H1 (cell line): ENCODE measurements at regions not wholly inside any gene's neighbourhood (a gene's known extent, or its start where the extent isn't known, plus 50 kb on each side); places are given as distances from the start of the nearest gene placed in this dataset.

ENCODE experiments used
- CTCF ChIA-PET: fragments of 300-600 bp; sonication (Branson Sonifier 250); formaldehyde crosslinking; loops from one replicate; lab custom pipeline; 2021; ENCODE audit not compliant: partially characterized antibody; lab: Charles Lee
- POLR2A ChIA-PET: fragments of 300-600 bp; sonication (Branson Sonifier 250); formaldehyde crosslinking; loops from one replicate; lab custom pipeline; 2021; ENCODE audit warnings: inconsistent platforms; ENCODE audit not compliant: partially characterized antibody; lab: Charles Lee
- DNase-seq, 2 experiments: peaks; one replicate each; pipeline versions ENCODE4 v3.0.0 to v3.0.0-alpha.2; 2010 to 2022; ENCODE audit warnings: low spot score in 2 of 2, low read depth in 1 of 2, mixed read lengths in 1 of 2
- FAIRE-seq: peaks from 2 replicates; lab custom pipeline; 2011; peaks lifted over from hg19 to GRCh38; lab: Jason Lieb, UNC
- H2AFZ ChIP-seq: 2 replicates; pipeline ENCODE4 v1.8.1; 2012; ENCODE audit warnings: low read length, inconsistent platforms
- H2AK5ac ChIP-seq: 2 replicates; pipeline ENCODE4 v1.6.1; 2013; ENCODE audit warnings: low read depth, low read length
- H2BK120ac ChIP-seq: replicated peaks from 2 replicates; pipeline ENCODE3; 2013; ENCODE audit warnings: low read depth, low read length, inconsistent platforms
- H2BK12ac ChIP-seq: 2 replicates; pipeline ENCODE4 v1.6.1; 2013; ENCODE audit warnings: low read depth, low read length
- H2BK15ac ChIP-seq: 2 replicates; pipeline ENCODE4 v1.6.1; 2013; ENCODE audit warnings: low read length
- H2BK20ac ChIP-seq: 2 replicates; pipeline ENCODE4 v1.6.1; 2013; ENCODE audit warnings: low read length
- H2BK5ac ChIP-seq: 2 replicates; pipeline ENCODE4 v1.6.1; 2013; ENCODE audit warnings: low read depth, low read length
- H3K14ac ChIP-seq: 2 replicates; pipeline ENCODE4 v1.6.1; 2013; ENCODE audit warnings: inconsistent platforms; ENCODE audit not compliant: insufficient read length
- H3K18ac ChIP-seq: 2 replicates; pipeline ENCODE4 v1.6.1; 2013; ENCODE audit warnings: low read length; ENCODE audit errors: extremely low read depth
- H3K23ac ChIP-seq: 2 replicates; pipeline ENCODE4 v1.6.1; 2013; ENCODE audit warnings: inconsistent platforms; ENCODE audit not compliant: insufficient read length
- H3K23me2 ChIP-seq: 2 replicates; pipeline ENCODE4 v1.6.1; 2013; ENCODE audit warnings: low read depth, low read length
- H3K27ac ChIP-seq: 2 replicates; pipeline ENCODE4 v1.6.1; 2011; ENCODE audit warnings: low read depth, low read length, inconsistent platforms
- H3K27me3 ChIP-seq, 4 experiments: replicated peaks in 1 of 4; 1 replicate in 1 of 4; 2 replicates in 3 of 4; pipeline versions ENCODE4 v1.6.1 to v1.8.1; 2011 to 2013; ENCODE audit warnings: low read length in 3 of 4, mild to moderate bottlenecking in 3 of 4, inconsistent platforms in 2 of 4, mixed read lengths in 2 of 4, moderate library complexity in 1 of 4; ENCODE audit not compliant: control insufficient read depth in 3 of 4, insufficient read depth in 3 of 4; ENCODE audit errors: extremely low read depth in 1 of 4
- H3K36me3 ChIP-seq, 4 experiments: 2 replicates each; pipeline versions ENCODE4 v1.6.1 to v1.8.1; 2011 to 2013; ENCODE audit warnings: mild to moderate bottlenecking in 4 of 4, low read length in 3 of 4, moderate library complexity in 2 of 4, control low read depth in 1 of 4, inconsistent platforms in 1 of 4; ENCODE audit not compliant: insufficient read depth in 4 of 4, control insufficient read depth in 2 of 4
- H3K4ac ChIP-seq: replicated peaks from 2 replicates; pipeline ENCODE3; 2013; ENCODE audit warnings: low read length, low read depth, mixed read lengths, inconsistent platforms; ENCODE audit not compliant: insufficient read length
- H3K4me1 ChIP-seq, 4 experiments: replicated peaks in 1 of 4; 1 replicate in 1 of 4; 2 replicates in 3 of 4; pipeline versions ENCODE4 v1.6.1 to v1.8.1; 2011 to 2013; ENCODE audit warnings: low read length in 3 of 4, inconsistent platforms in 2 of 4, mixed read lengths in 1 of 4; ENCODE audit not compliant: insufficient read depth in 4 of 4, control insufficient read depth in 3 of 4
- H3K4me2 ChIP-seq, 2 experiments: 2 replicates each; pipeline versions ENCODE4 v1.6.1 to v1.8.1; 2011 to 2013; ENCODE audit warnings: low read depth in 2 of 2, low read length in 2 of 2, control low read depth in 1 of 2, inconsistent platforms in 1 of 2, mild to moderate bottlenecking in 1 of 2; ENCODE audit not compliant: insufficient read depth in 1 of 2
- H3K4me3 ChIP-seq, 4 experiments: fragments of 200-600, 300-600 bp in 1 of 4; sonication (generic), shearing (Covaris generic), sonication (Bioruptor Twin) in 1 of 4; 2 replicates each; pipeline versions ENCODE4 v1.5.1 to v1.8.1; 2011 to 2016; ENCODE audit warnings: low read length in 4 of 4, low read depth in 3 of 4, control low read depth in 2 of 4, inconsistent platforms in 2 of 4, mild to moderate bottlenecking in 2 of 4, mixed read lengths in 1 of 4, moderate library complexity in 1 of 4; ENCODE audit not compliant: insufficient read depth in 2 of 4; ENCODE audit errors: extremely low read depth in 1 of 4
- H3K56ac ChIP-seq: replicated peaks from 2 replicates; pipeline ENCODE3; 2013; ENCODE audit warnings: low read depth, mild to moderate bottlenecking, mixed read lengths, low read length, inconsistent platforms; ENCODE audit not compliant: insufficient read length
- H3K79me1 ChIP-seq: 2 replicates; pipeline ENCODE4 v1.6.1; 2013; ENCODE audit warnings: low read depth, low read length, control low read depth
- H3K79me2 ChIP-seq, 2 experiments: 2 replicates each; pipeline versions ENCODE4 v1.6.1 to v1.8.1; 2012 to 2013; ENCODE audit warnings: low read length in 2 of 2, mild to moderate bottlenecking in 2 of 2, inconsistent platforms in 1 of 2; ENCODE audit not compliant: insufficient read depth in 2 of 2, control insufficient read depth in 1 of 2
- H3K9ac ChIP-seq, 4 experiments: replicated peaks in 1 of 4; 1 replicate in 1 of 4; 2 replicates in 3 of 4; pipeline versions ENCODE4 v1.6.1 to v1.8.1; 2011 to 2013; ENCODE audit warnings: low read depth in 3 of 4, low read length in 3 of 4, control low read depth in 2 of 4, mild to moderate bottlenecking in 2 of 4, moderate library complexity in 2 of 4, inconsistent platforms in 1 of 4; ENCODE audit errors: extremely low read depth in 1 of 4
- H3K9me3 ChIP-seq, 2 experiments: 2 replicates each; pipeline versions ENCODE4 v1.6.1 to v1.8.1; 2012 to 2013; ENCODE audit warnings: mild to moderate bottlenecking in 2 of 2, moderate library complexity in 2 of 2, control low read depth in 1 of 2, inconsistent platforms in 1 of 2, low read depth in 1 of 2, low read length in 1 of 2, mixed read lengths in 1 of 2; ENCODE audit not compliant: insufficient read depth in 2 of 2
- H4K20me1 ChIP-seq, 2 experiments: replicated peaks in 1 of 2; 2 replicates each; pipeline versions ENCODE3 to v1.8.1; 2011 to 2013; ENCODE audit warnings: inconsistent platforms in 2 of 2, low read length in 2 of 2, mild to moderate bottlenecking in 1 of 2; ENCODE audit not compliant: insufficient read depth in 2 of 2, control insufficient read depth in 1 of 2
- H4K5ac ChIP-seq: 2 replicates; pipeline ENCODE4 v1.6.1; 2013; ENCODE audit warnings: low read length, low read depth, mixed read lengths, inconsistent platforms; ENCODE audit not compliant: insufficient read length
- H4K8ac ChIP-seq: 2 replicates; pipeline ENCODE4 v1.8.0; 2013; ENCODE audit warnings: mild to moderate bottlenecking, moderate library complexity, low read length, inconsistent platforms; ENCODE audit not compliant: insufficient read depth; ENCODE audit errors: extremely low read depth
- H4K91ac ChIP-seq: replicated peaks from 2 replicates; pipeline ENCODE3; 2013; ENCODE audit warnings: low read length, mixed read lengths, inconsistent platforms; ENCODE audit not compliant: insufficient read length
- CBX5 ChIP-seq: fragments of 300-800, 300-1000 bp; sonication (generic); IDR thresholded peaks from 2 replicates; pipeline ENCODE4 v1.7.1; 2016; ENCODE audit warnings: antibody characterized with exemption, low read length, low read depth
- CTBP2 ChIP-seq: IDR thresholded peaks from 2 replicates; pipeline ENCODE4 v1.7.0; 2011; ENCODE audit warnings: borderline replicate concordance, mild to moderate bottlenecking, moderate library complexity, mixed read lengths, low read length; ENCODE audit not compliant: insufficient read depth, insufficient read length
- HDAC2 ChIP-seq, 2 experiments: fragments of 300-600 bp in 1 of 2; sonication (generic) in 1 of 2; IDR thresholded peaks; 2 replicates each; pipeline ENCODE4 v1.6.1; 2011 to 2012; ENCODE audit warnings: low read depth in 2 of 2, low read length in 2 of 2, mild to moderate bottlenecking in 2 of 2, moderate library complexity in 2 of 2, borderline replicate concordance in 1 of 2, inconsistent platforms in 1 of 2
- NANOG ChIP-seq: IDR thresholded peaks from 2 replicates; pipeline ENCODE4 v1.6.1; 2011; ENCODE audit warnings: low read length, low read depth, mild to moderate bottlenecking, inconsistent platforms; ENCODE audit not compliant: insufficient read depth, poor library complexity, severe bottlenecking
- NRF1 ChIP-seq: IDR thresholded peaks from 2 replicates; pipeline ENCODE4 v1.6.1; 2011; ENCODE audit warnings: mild to moderate bottlenecking, low read depth, low read length, improper control_type of control experiment
- POLR2AphosphoS5 ChIP-seq: IDR thresholded peaks from 2 replicates; pipeline ENCODE4 v1.6.1; 2011; ENCODE audit warnings: low read depth, low read length
- SAP30 ChIP-seq: fragments of 300-600 bp; sonication (generic); IDR thresholded peaks from 2 replicates; pipeline ENCODE4 v1.7.1; 2012; ENCODE audit warnings: low read length, moderate library complexity, mild to moderate bottlenecking, inconsistent platforms; ENCODE audit not compliant: insufficient read depth, insufficient replicate concordance
- SIN3A ChIP-seq, 2 experiments: IDR thresholded peaks in 1 of 2; conservative IDR thresholded peaks in 1 of 2; 2 replicates each; pipeline ENCODE4 v1.6.1; 2011 to 2012; ENCODE audit warnings: low read length in 2 of 2, improper control_type of control experiment in 1 of 2, low read depth in 1 of 2, mild to moderate bottlenecking in 1 of 2
- SP2 ChIP-seq: IDR thresholded peaks from 2 replicates; pipeline ENCODE4 v1.6.1; 2012; ENCODE audit warnings: mild to moderate bottlenecking, low read length, inconsistent platforms
- TAF7 ChIP-seq: optimal IDR thresholded peaks from 2 replicates; pipeline ENCODE3; 2011; ENCODE audit warnings: low read depth, mild to moderate bottlenecking, inconsistent platforms, low read length, moderate library complexity, borderline replicate concordance
- TCF12 ChIP-seq: IDR thresholded peaks from 2 replicates; pipeline ENCODE4 v1.6.1; 2011; ENCODE audit warnings: low read depth, mild to moderate bottlenecking, low read length
- TEAD4 ChIP-seq: IDR thresholded peaks from 2 replicates; pipeline ENCODE4 v1.6.1; 2012; ENCODE audit warnings: low read depth, low read length, inconsistent platforms, mixed read lengths
- YY1 ChIP-seq: IDR thresholded peaks from 2 replicates; pipeline ENCODE4 v1.6.1; 2011; ENCODE audit warnings: low read depth, mild to moderate bottlenecking, low read length
- WGBS, 2 experiments: shearing (Covaris generic) in 1 of 2; methylation state at CpG; one replicate each; pipeline versions ENCODE4 v1.1.6 to v1.1.7; 2013 to 2015; ENCODE audit warnings: low lambda C conversion rate in 2 of 2, mixed read lengths in 2 of 2, inconsistent platforms in 1 of 2, low coverage in 1 of 2, missing lambda C conversion rate in 1 of 2; ENCODE audit not compliant: insufficient replicate concordance in 2 of 2, insufficient coverage in 1 of 2, insufficient read length in 1 of 2; ENCODE audit errors: extremely low coverage in 1 of 2, missing lambda C conversion rate in 1 of 2; 5-methylcytosine and 5-hydroxymethylcytosine counted together
- TF ChIP-seq, protein P1 (sequence below): IDR thresholded peaks from 2 replicates; pipeline ENCODE4 v1.6.1; 2012; ENCODE audit warnings: inconsistent platforms

DNA sequence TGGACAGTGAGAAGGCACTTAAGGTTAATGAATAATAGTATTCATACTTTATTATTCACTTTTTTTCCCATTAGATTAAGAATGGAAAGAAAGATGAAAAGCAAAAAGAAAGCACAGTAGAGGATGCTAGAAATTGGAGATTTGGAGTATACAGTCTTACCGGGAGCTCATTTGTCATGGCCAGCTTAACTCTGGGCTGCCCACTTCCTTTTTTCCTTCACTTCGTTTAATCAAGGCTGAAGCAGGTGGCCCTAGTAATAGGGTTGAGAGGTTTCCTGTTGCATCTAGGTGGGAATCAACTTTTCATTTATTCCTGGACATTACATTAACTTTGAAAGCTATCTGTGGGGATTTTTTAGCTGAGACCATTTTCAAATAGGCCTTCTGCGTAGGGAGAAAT is 57.0 kb upstream of the MEGF10 start:
- H4K20me1 ChIP-seq, result no peaks in the 10 kb centered on the region
- H3K23ac ChIP-seq, result no peak overlapping the region
- H2AK5ac ChIP-seq, result no peak overlapping the region
- no peak overlapping the region for H3K14ac ChIP-seq
- H2BK12ac ChIP-seq, result no peak overlapping the region
- no peak overlapping the region for H3K4ac ChIP-seq
- no peak overlapping the region for H4K8ac ChIP-seq
- no peak for FAIRE-seq
- no peak overlapping the region for H2BK15ac ChIP-seq
- H2BK20ac ChIP-seq, result no peak overlapping the region
- 91% methylated on average over 3 of the region's 3 CpGs; no CpG with 5 or more reads in 1 of the 2 experiments for WGBS, 2 experiments
- no peak overlapping the region for H2BK120ac ChIP-seq
- ChIA-PET CTCF (interaction anchor here (1.1 to 1.4 kb wide), 2 partner anchors 18 to 259 kb away, joined by 3 to 4 read pairs; no protein-coding TSS in a partner anchor), POLR2A (no interaction called here)
- no peak overlapping the region for H3K18ac ChIP-seq
- no peak overlapping the region for H2BK5ac ChIP-seq
- no peak overlapping the region for H2AFZ ChIP-seq
- no peak overlapping the region for H3K56ac ChIP-seq
- DNase-seq, result no peak
- no peak overlapping the region for H4K5ac ChIP-seq
- H3K9ac ChIP-seq, result no peak overlapping the region
- no peaks in the 10 kb centered on the region for H3K9me3 ChIP-seq
- H3K4me2 ChIP-seq, result no peak overlapping the region
- no peak overlapping the region for H3K4me3 ChIP-seq
- H3K27me3 ChIP-seq, result peaks cover 0 to 8% (median 2%) of the 10 kb centered on the region in 4 experiments; a peak in 6 of 7 replicates
- no peaks in the 10 kb centered on the region for H3K79me1 ChIP-seq
- peaks cover 6% of the 10 kb centered on the region; the same call in 1 of the 2 replicates for H3K23me2 ChIP-seq
- H3K36me3 ChIP-seq, result no peaks in the 10 kb centered on the region
- peaks cover 0 to 5% (median 5%) of the 10 kb centered on the region in 4 experiments; a peak in 5 of 7 replicates for H3K4me1 ChIP-seq
- no peak overlapping the region for H3K27ac ChIP-seq
- H4K91ac ChIP-seq, result no peak overlapping the region
- H3K79me2 ChIP-seq, result no peaks in the 10 kb centered on the region
- TF ChIP-seq SIN3A (conservative IDR thresholded peaks at IDR 0.05 in 1 of 2, IDR thresholded peaks at IDR 0.05 in 1 of 2; ENCODE audit: low read depth in 1 of 2, low read length in 2 of 2) (no peak), TCF12 (no peak), POLR2AphosphoS5 (no peak), TEAD4 (no peak), NRF1 (no peak), CBX5 (no peak), HDAC2 (IDR thresholded peaks at IDR 0.05; ENCODE audit: borderline replicate concordance in 1 of 2, low read depth in 2 of 2, low read length in 2 of 2) (no peak), SP2 (no peak), CTBP2 (no peak), NANOG (no peak), SAP30 (no peak), YY1 (no peak), TAF7 (no peak)
- TF ChIP-seq, protein P1, sequence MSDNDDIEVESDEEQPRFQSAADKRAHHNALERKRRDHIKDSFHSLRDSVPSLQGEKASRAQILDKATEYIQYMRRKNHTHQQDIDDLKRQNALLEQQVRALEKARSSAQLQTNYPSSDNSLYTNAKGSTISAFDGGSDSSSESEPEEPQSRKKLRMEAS, result no peak
